Keratinocyte (primary cell): ENCODE measurements at regions not wholly inside any gene's neighbourhood (a gene's known extent, or its start where the extent isn't known, plus 50 kb on each side); places are given as distances from the start of the nearest gene placed in this dataset.

Experiments used
- DNase-seq: peaks from one replicate; pipeline ENCODE4 v3.0.0-alpha.2; 2011; ENCODE audit warnings: low read depth, missing footprints, low spot score
- FAIRE-seq: peaks from 2 replicates; lab custom pipeline; 2011; peaks lifted over from hg19 to GRCh38; lab: Jason Lieb, UNC
- H2AFZ ChIP-seq: 2 replicates; pipeline ENCODE4 v1.6.0; 2012; ENCODE audit warnings: low read length, control low read depth, inconsistent platforms; ENCODE audit not compliant: control insufficient read depth
- H3K27ac ChIP-seq: 2 replicates; pipeline ENCODE4 v1.5.1; 2011; ENCODE audit warnings: low read length; ENCODE audit not compliant: control insufficient read depth, insufficient read depth
- H3K27me3 ChIP-seq: 3 replicates; pipeline ENCODE4 v1.6.0; 2011; ENCODE audit warnings: low read length; ENCODE audit not compliant: control insufficient read depth, insufficient read depth; ENCODE audit errors: extremely low read depth
- H3K36me3 ChIP-seq, 2 experiments: 2 replicates in 1 of 2; 3 replicates in 1 of 2; pipeline ENCODE4 v1.5.1; 2011; ENCODE audit warnings: low read length in 2 of 2, mild to moderate bottlenecking in 1 of 2; ENCODE audit not compliant: control insufficient read depth in 2 of 2, insufficient read depth in 2 of 2; ENCODE audit errors: extremely low read depth in 1 of 2
- H3K4me1 ChIP-seq: 3 replicates; pipeline ENCODE4 v1.5.1; 2011; ENCODE audit warnings: low read length; ENCODE audit not compliant: control insufficient read depth, insufficient read depth; ENCODE audit errors: extremely low read depth
- H3K4me2 ChIP-seq: 3 replicates; pipeline ENCODE4 v1.6.0; 2011; ENCODE audit warnings: low read depth, low read length; ENCODE audit not compliant: control insufficient read depth, insufficient read depth; ENCODE audit errors: extremely low read depth
- H3K4me3 ChIP-seq, 3 experiments: fragments of 200-600 bp in 1 of 3; sonication (generic) in 1 of 3; 2 replicates in 2 of 3; 3 replicates in 1 of 3; pipeline ENCODE4 v1.5.1; 2011 to 2016; ENCODE audit warnings: low read length in 3 of 3, mild to moderate bottlenecking in 3 of 3, control low read depth in 2 of 3, inconsistent platforms in 1 of 3, low read depth in 1 of 3, mixed read lengths in 1 of 3, mixed run types in 1 of 3, moderate library complexity in 1 of 3; ENCODE audit not compliant: control insufficient read depth in 2 of 3, insufficient read depth in 2 of 3; ENCODE audit errors: extremely low read depth in 1 of 3
- H3K79me2 ChIP-seq: 2 replicates; pipeline ENCODE4 v1.6.0; 2012; ENCODE audit warnings: low read length; ENCODE audit not compliant: control insufficient read depth, insufficient read depth
- H3K9ac ChIP-seq: 3 replicates; pipeline ENCODE4 v1.6.0; 2011; ENCODE audit warnings: low read length; ENCODE audit not compliant: control insufficient read depth, insufficient read depth; ENCODE audit errors: extremely low read depth
- H3K9me1 ChIP-seq: 3 replicates; pipeline ENCODE4 v1.6.0; 2011; ENCODE audit warnings: low read length; ENCODE audit not compliant: control insufficient read depth, insufficient read depth; ENCODE audit errors: extremely low read depth
- H3K9me3 ChIP-seq: 2 replicates; pipeline ENCODE4 v1.5.1; 2012; ENCODE audit warnings: low read depth, low read length; ENCODE audit not compliant: control insufficient read depth
- H4K20me1 ChIP-seq: 3 replicates; pipeline ENCODE4 v1.6.0; 2011; ENCODE audit warnings: low read length; ENCODE audit not compliant: control insufficient read depth, insufficient read depth; ENCODE audit errors: extremely low read depth
- EZH2 ChIP-seq: IDR thresholded peaks from one replicate; pipeline ENCODE4 v1.6.1; 2012; ENCODE audit warnings: inconsistent platforms, mild to moderate bottlenecking, low read length, moderate library complexity
- dilution Hi-C: fragments of 300-500 bp; cut with MboI; formaldehyde crosslinking; loops from one replicate; pipeline ENCODE4 v1.7.0; 2020; ENCODE audit warnings: low sequenced_read_pairs; ENCODE audit not compliant: extremely low pct_ligation_motif_present
- TF ChIP-seq, protein P1 (sequence below), 3 experiments: IDR thresholded peaks in 1 of 3; conservative IDR thresholded peaks in 1 of 3; optimal IDR thresholded peaks in 1 of 3; 2 replicates in 2 of 3; 3 replicates in 1 of 3; pipeline versions ENCODE3 to v1.5.1; 2011; ENCODE audit warnings: low read length in 3 of 3, mild to moderate bottlenecking in 3 of 3, moderate library complexity in 2 of 3, control low read depth in 1 of 3, inconsistent platforms in 1 of 3; ENCODE audit not compliant: insufficient read depth in 2 of 3; ENCODE audit errors: extremely low read depth in 1 of 3

DNA sequence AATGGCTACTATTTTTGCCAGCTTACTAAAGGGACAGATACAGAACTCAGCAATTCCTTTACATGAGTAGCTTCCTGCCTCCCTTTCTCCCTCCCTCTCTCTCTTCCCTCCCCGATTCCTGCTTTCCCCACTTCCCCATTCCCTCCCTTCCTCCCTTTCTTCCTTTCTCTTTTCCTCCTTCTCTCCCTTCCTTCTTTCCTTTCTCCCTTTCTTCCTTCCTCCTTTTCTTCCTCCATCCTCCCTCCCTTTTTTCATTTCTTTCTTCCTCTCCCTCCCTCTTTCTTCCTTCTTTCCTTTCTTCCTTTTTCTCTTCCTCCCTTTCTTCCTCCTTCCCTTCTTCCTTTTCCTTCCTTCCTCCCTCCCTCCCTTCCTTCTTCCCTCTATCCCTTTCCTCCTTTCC, 178.1 kb downstream of the RNF144B start:
- H3K4me3 ChIP-seq: no peak overlapping the region
- no peak for FAIRE-seq
- dilution Hi-C loops: no loop called here

DNA sequence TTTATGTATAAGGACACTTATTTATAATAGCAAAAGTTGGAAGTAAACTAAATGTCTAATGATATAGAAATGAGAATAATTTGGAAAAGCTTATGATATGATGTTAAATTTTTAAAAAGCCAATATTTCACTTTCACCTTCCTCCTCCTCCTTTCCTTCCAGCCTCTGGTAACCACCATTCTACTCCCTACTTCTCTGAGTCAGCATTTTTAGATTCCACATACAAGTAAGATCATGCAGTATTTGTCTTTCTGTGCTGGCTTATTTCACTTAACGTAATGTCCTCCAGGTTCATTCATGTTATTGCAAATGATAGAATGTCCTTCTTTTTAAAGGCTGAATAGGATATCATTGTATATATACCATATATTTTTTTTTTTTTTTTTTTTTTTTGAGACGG, 180.2 kb downstream of the RNF144B start:
- Histone ChIP-seq H3K9ac (no peak overlapping the region), H3K4me2 (no peak overlapping the region), H3K36me3 (no peaks in the 10 kb centered on the region), H3K4me3 (no peak overlapping the region), H4K20me1 (no peaks in the 10 kb centered on the region), H3K9me3 (no peaks in the 10 kb centered on the region), H2AFZ (no peak overlapping the region), H3K4me1 (no peaks in the 10 kb centered on the region), H3K9me1 (no peaks in the 10 kb centered on the region), H3K27ac (no peak overlapping the region), H3K79me2 (no peaks in the 10 kb centered on the region), H3K27me3 (no peaks in the 10 kb centered on the region)
- FAIRE-seq (no peak), DNase-seq (no peak)
- dilution Hi-C loops: no loop called here
- no peak for TF ChIP-seq EZH2
- TF ChIP-seq, protein P1, sequence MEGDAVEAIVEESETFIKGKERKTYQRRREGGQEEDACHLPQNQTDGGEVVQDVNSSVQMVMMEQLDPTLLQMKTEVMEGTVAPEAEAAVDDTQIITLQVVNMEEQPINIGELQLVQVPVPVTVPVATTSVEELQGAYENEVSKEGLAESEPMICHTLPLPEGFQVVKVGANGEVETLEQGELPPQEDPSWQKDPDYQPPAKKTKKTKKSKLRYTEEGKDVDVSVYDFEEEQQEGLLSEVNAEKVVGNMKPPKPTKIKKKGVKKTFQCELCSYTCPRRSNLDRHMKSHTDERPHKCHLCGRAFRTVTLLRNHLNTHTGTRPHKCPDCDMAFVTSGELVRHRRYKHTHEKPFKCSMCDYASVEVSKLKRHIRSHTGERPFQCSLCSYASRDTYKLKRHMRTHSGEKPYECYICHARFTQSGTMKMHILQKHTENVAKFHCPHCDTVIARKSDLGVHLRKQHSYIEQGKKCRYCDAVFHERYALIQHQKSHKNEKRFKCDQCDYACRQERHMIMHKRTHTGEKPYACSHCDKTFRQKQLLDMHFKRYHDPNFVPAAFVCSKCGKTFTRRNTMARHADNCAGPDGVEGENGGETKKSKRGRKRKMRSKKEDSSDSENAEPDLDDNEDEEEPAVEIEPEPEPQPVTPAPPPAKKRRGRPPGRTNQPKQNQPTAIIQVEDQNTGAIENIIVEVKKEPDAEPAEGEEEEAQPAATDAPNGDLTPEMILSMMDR (optimal IDR thresholded peaks at IDR 0.05 in 1 of 3, IDR thresholded peaks at IDR 0.05 in 1 of 3, conservative IDR thresholded peaks at IDR 0.05 in 1 of 3; ENCODE audit: extremely low read depth in 1 of 3, insufficient read depth in 2 of 3, low read length in 3 of 3): no peak

More for the DNA sequence above, 178.1 kb downstream of the RNF144B start:
- Histone ChIP-seq H2AFZ (no peak overlapping the region), H3K27me3 (no peaks in the 10 kb centered on the region), H4K20me1 (no peaks in the 10 kb centered on the region), H3K9me3 (no peaks in the 10 kb centered on the region), H3K79me2 (no peaks in the 10 kb centered on the region), H3K4me2 (no peak overlapping the region), H3K36me3 (no peaks in the 10 kb centered on the region), H3K9me1 (no peaks in the 10 kb centered on the region), H3K27ac (no peak overlapping the region), H3K9ac (no peak overlapping the region), H3K4me1 (no peaks in the 10 kb centered on the region)
- DNase-seq: no peak
- TF ChIP-seq EZH2: no peak
- TF ChIP-seq, protein P1 (optimal IDR thresholded peaks at IDR 0.05 in 1 of 3, IDR thresholded peaks at IDR 0.05 in 1 of 3, conservative IDR thresholded peaks at IDR 0.05 in 1 of 3; ENCODE audit: extremely low read depth in 1 of 3, insufficient read depth in 2 of 3, low read length in 3 of 3): no peak
